Pancreas (tissue), 10 donors: ENCODE measurements at regions not wholly inside any gene's neighbourhood (a gene's known extent, or its start where the extent isn't known, plus 50 kb on each side); places are given as distances from the start of the nearest gene placed in this dataset.

Experiments used
- ATAC-seq, 4 donors: fragments of 200-7000 bp; cut with Tn5 transposase; one replicate each; pipeline versions ENCODE4 v1.8.0 to v1.9.1; 2020; ENCODE audit warnings: mild to moderate bottlenecking in 4 of 4, moderate library complexity in 4 of 4
- DNase-seq, 6 donors: peaks; one replicate each; pipeline ENCODE4 v3.0.0-alpha.2; 2020
- FAIRE-seq: peaks from 2 replicates; lab custom pipeline; 2012; peaks lifted over from hg19 to GRCh38; lab: Jason Lieb, UNC
- H3K27ac ChIP-seq, 4 donors: fragments of 200-600 bp; sonication (generic); 1 replicate in 3 of 4; 2 replicates in 1 of 4; pipeline versions ENCODE4 v1.5.0 to v1.8.0; 2020
- H3K27me3 ChIP-seq, 4 donors: fragments of 200-600 bp; one replicate each; pipeline ENCODE4 v1.8.0; 2021
- H3K36me3 ChIP-seq, 3 donors: fragments of 200-600 bp; sonication (generic) in 1 of 3; one replicate each; pipeline versions ENCODE4 v1.5.0 to v1.8.0; 2020 to 2021
- H3K4me1 ChIP-seq, 3 donors: fragments of 200-600 bp; one replicate each; pipeline ENCODE4 v1.8.0; 2021
- H3K4me3 ChIP-seq, 4 donors: fragments of 200-600 bp; sonication (generic) in 2 of 4; one replicate each; pipeline versions ENCODE4 v1.5.0 to v1.8.0; 2020 to 2021
- H3K9me3 ChIP-seq, 4 donors: fragments of 200-600 bp; one replicate each; pipeline ENCODE4 v1.8.0; 2021
- CTCF ChIP-seq, 4 donors: fragments of 200-600 bp; sonication (generic) in 3 of 4; IDR thresholded peaks; one replicate each; pipeline versions ENCODE4 v1.5.0 to v1.8.0; 2021; ENCODE audit warnings: antibody characterized with exemption in 4 of 4
- WGBS, 2 donors: extraction: QIAGEN DNeasy Blood & Tissue Kit; methylation state at CpG; one replicate each; pipeline ENCODE4 v1.1.7; 2013; 5-methylcytosine and 5-hydroxymethylcytosine counted together
- intact Hi-C, 3 donors: fragments of 100-400 bp; cut with DNase I; formaldehyde crosslinking; loops; one replicate each; pipeline versions ENCODE4 v1.11.1 to v1.14.2; 2022
- donor health status: healthy with polysubstance abuse.
- donor health status: DM: no; HTN: no; CAD: no; lungs with moderate emphysema.
- donor health status: DM: no; HTN: no; CAD: no.
- donor health status: control.
- donor health status: control.
- donor health status: Bipolar disorder and iron deficiency.
- donor health status: DM: yes; HTN: yes; CAD: no.
- donor health status: DM: no; HTN: no; CAD: no.
- donor health status: DM: no; HTN: no; CAD: no.
- donor health status: DM: yes; HTN: yes; CAD: no.

GRCh38 chr14:49991491-49991890 is 98.6 kb downstream of the ARF6 start:
- Histone ChIP-seq H3K9me3 (no peaks in the 10 kb centered on the region), H3K27me3 (no peaks in the 10 kb centered on the region), H3K36me3 (no peaks in the 10 kb centered on the region), H3K4me1 (peaks cover 0 to 21% (median 9%) of the 10 kb centered on the region in 3 donors), H3K4me3 (no peak overlapping the region), H3K27ac (no peak overlapping the region)
- ATAC-seq (no peak), DNase-seq (no peak), FAIRE-seq (no peak)
- TF ChIP-seq CTCF (IDR thresholded peaks at IDR 0.05) = no peak
- WGBS, 2 donors = 78 to 89% methylated on average over 4 of the region's 4 CpGs
- intact Hi-C loops = no loop called here

GRCh38 chr14:49992036-49992435 is 99.2 kb downstream of the ARF6 start:
- 81 to 89% methylated on average over 7 of the region's 7 CpGs for WGBS, 2 donors
- peaks cover 0 to 16% (median 3%) of the 10 kb centered on the region in 3 donors for H3K4me1 ChIP-seq
- intact Hi-C loops = no loop called here
- H3K4me3 ChIP-seq = no peak overlapping the region
- no peaks in the 10 kb centered on the region for H3K27me3 ChIP-seq
- no peak for TF ChIP-seq CTCF (IDR thresholded peaks at IDR 0.05)
- FAIRE-seq = no peak
- H3K27ac ChIP-seq = no peak overlapping the region
- no peaks in the 10 kb centered on the region for H3K9me3 ChIP-seq
- no peak for DNase-seq
- H3K36me3 ChIP-seq = no peaks in the 10 kb centered on the region
- no peak for ATAC-seq

- no peaks in the 10 kb centered on the region for H3K36me3 ChIP-seq
- DNase-seq = no peak
- H3K4me1 ChIP-seq = peaks cover 0 to 14% (median 2%) of the 10 kb centered on the region in 3 donors
- intact Hi-C loops = no loop called here
- H3K27me3 ChIP-seq = no peaks in the 10 kb centered on the region
- ATAC-seq = no peak
- H3K4me3 ChIP-seq = no peak overlapping the region
- no peak for TF ChIP-seq CTCF (IDR thresholded peaks at IDR 0.05)
- FAIRE-seq = no peak
- WGBS, 2 donors = 73 to 76% methylated on average over 4 of the region's 4 CpGs
- H3K9me3 ChIP-seq = no peaks in the 10 kb centered on the region
- H3K27ac ChIP-seq = no peak overlapping the region
Observed at GRCh38 chr14:49992448-49992847, 99.6 kb downstream of the ARF6 start.

- no peak for TF ChIP-seq CTCF (IDR thresholded peaks at IDR 0.05)
- FAIRE-seq = no peak
- Histone ChIP-seq H3K27me3 (no peaks in the 10 kb centered on the region), H3K36me3 (no peaks in the 10 kb centered on the region), H3K4me3 (no peak overlapping the region), H3K27ac (no peak overlapping the region), H3K9me3 (no peaks in the 10 kb centered on the region), H3K4me1 (peaks cover 0 to 11% (median 2%) of the 10 kb centered on the region in 3 donors)
- intact Hi-C loops = no loop called here
- 48 to 55% methylated on average over 7 of the region's 7 CpGs for WGBS, 2 donors
- no peak for DNase-seq
- ATAC-seq = peak in 3 of 4 donors; percentile 54 to 72 (median 62)
Observed at GRCh38 chr14:49992901-49993339, 100.0 kb downstream of the ARF6 start.

- intact Hi-C loops = no loop called here
- H3K9me3 ChIP-seq = no peaks in the 10 kb centered on the region
- no peaks in the 10 kb centered on the region for H3K27me3 ChIP-seq
- DNase-seq = no peak
- H3K27ac ChIP-seq = no peak overlapping the region
- ATAC-seq = no peak
- FAIRE-seq = no peak
- no peak overlapping the region for H3K4me3 ChIP-seq
- peaks cover 0 to 5% (median 2%) of the 10 kb centered on the region in 3 donors for H3K4me1 ChIP-seq
- no peaks in the 10 kb centered on the region for H3K36me3 ChIP-seq
- TF ChIP-seq CTCF (IDR thresholded peaks at IDR 0.05) = no peak
- WGBS, 2 donors = 85 to 89% methylated on average over 9 of the region's 9 CpGs
Observed at GRCh38 chr14:49993565-49993964, 100.7 kb downstream of the ARF6 start.
